ENCODE measurements at regions not wholly inside any gene's neighbourhood (a gene's known extent, or its start where the extent isn't known, plus 50 kb on each side); places are given as distances from the start of the nearest gene placed in this dataset.

GRCh38 chr21:33123374-33124123, 53.6 kb downstream of the OLIG1 start:
- no peak for TF ChIP-seq CTCF (IDR thresholded peaks at IDR 0.05)
- TF ChIP-seq TAF1 (IDR thresholded peaks at IDR 0.05; ENCODE audit: borderline replicate concordance, low read depth, low read length) = no peak
- TF ChIP-seq RFX5 (IDR thresholded peaks at IDR 0.05; ENCODE audit: low read length) = no peak
- no peak for TF ChIP-seq CHD2 (IDR thresholded peaks at IDR 0.05; ENCODE audit: low read length, partially characterized antibody)
- no peak for TF ChIP-seq MEF2A (IDR thresholded peaks at IDR 0.05; ENCODE audit: borderline replicate concordance, low read depth)
- no peak for TF ChIP-seq MAX (IDR thresholded peaks at IDR 0.05; ENCODE audit: low read depth)
